CD4-positive, alpha-beta T cell treated with Interleukin-10 for 1 hour (primary cell): ENCODE measurements at regions not wholly inside any gene's neighbourhood (a gene's known extent, or its start where the extent isn't known, plus 50 kb on each side); places are given as distances from the start of the nearest gene placed in this dataset.
"Not testable (repeated sequence)": the region's sequence is repeated elsewhere in the genome, so short reads cannot be mapped to it uniquely, and the experiment has no call there.

ENCODE experiments used
- DNase-seq: peaks from one replicate; pipeline ENCODE4 v3.0.0-alpha.2; 2020

GRCh38 chr13:28572871-28573270 is 77.9 kb upstream of the FLT1 start:
- DNase-seq = no peak

- DNase-seq = not testable (repeated sequence)
Measured at GRCh38 chr13:28570356-28570755, 75.4 kb upstream of the FLT1 start.

- DNase-seq = no peak
Measured at GRCh38 chr13:28569886-28570285, 75.0 kb upstream of the FLT1 start.

- no peak for DNase-seq
Measured at GRCh38 chr13:28568286-28568685, 73.4 kb upstream of the FLT1 start.

GRCh38 chr13:28566891-28567290 is 72.0 kb upstream of the FLT1 start:
- DNase-seq = no peak

- no peak for DNase-seq
Measured at GRCh38 chr13:28566283-28566682, 71.4 kb upstream of the FLT1 start.

- DNase-seq = no peak
Measured at GRCh38 chr13:28564030-28564429, 69.1 kb upstream of the FLT1 start.

- no peak for DNase-seq
Measured at GRCh38 chr13:28563609-28564008, 68.7 kb upstream of the FLT1 start.

GRCh38 chr13:28560612-28561011 is 65.7 kb upstream of the FLT1 start:
- no peak for DNase-seq

GRCh38 chr13:28559636-28560259 is 64.8 kb upstream of the FLT1 start:
- no peak for DNase-seq

- DNase-seq = no peak
Measured at GRCh38 chr13:28558567-28558966, 63.6 kb upstream of the FLT1 start.

GRCh38 chr13:28557725-28558520 is 63.0 kb upstream of the FLT1 start:
- DNase-seq = no peak

- DNase-seq = no peak
Measured at GRCh38 chr13:28555096-28555495, 60.2 kb upstream of the FLT1 start.

- no peak for DNase-seq
Measured at GRCh38 chr13:28553971-28554370, 59.0 kb upstream of the FLT1 start.

- DNase-seq = no peak
Measured at GRCh38 chr13:28552288-28552687, 57.4 kb upstream of the FLT1 start.

GRCh38 chr13:28551498-28551895 is 56.6 kb upstream of the FLT1 start:
- no peak for DNase-seq

- DNase-seq = no peak
Measured at GRCh38 chr13:28550721-28551497, 56.0 kb upstream of the FLT1 start.

GRCh38 chr13:28550091-28550490 is 55.2 kb upstream of the FLT1 start:
- no peak for DNase-seq

- DNase-seq = no peak
Measured at GRCh38 chr13:28548872-28549271, 53.9 kb upstream of the FLT1 start.

- no peak for DNase-seq
Measured at GRCh38 chr13:28548468-28548867, 53.5 kb upstream of the FLT1 start.

GRCh38 chr13:28545583-28546333 is 50.8 kb upstream of the FLT1 start:
- DNase-seq = no peak
